SK-N-SH (cell line): ENCODE measurements at regions not wholly inside any gene's neighbourhood (a gene's known extent, or its start where the extent isn't known, plus 50 kb on each side); places are given as distances from the start of the nearest gene placed in this dataset.

Experiments
- CTCF ChIP-seq: fragments of 200-600 bp; sonication (generic); IDR thresholded peaks from 2 replicates; pipeline ENCODE4 v1.6.1; 2017; ENCODE audit warnings: antibody characterized with exemption, mild to moderate bottlenecking, moderate library complexity
- EP300 ChIP-seq, 2 experiments: IDR thresholded peaks; 2 replicates each; pipeline versions ENCODE4 v1.4.0 to v1.6.1; 2012; ENCODE audit warnings: borderline replicate concordance in 1 of 2, low read depth in 1 of 2, low read length in 1 of 2
- NRF1 ChIP-seq: IDR thresholded peaks from 2 replicates; pipeline ENCODE4 v1.6.1; 2012; ENCODE audit warnings: low read depth, mild to moderate bottlenecking, low read length
- TAF1 ChIP-seq: IDR thresholded peaks from 2 replicates; pipeline ENCODE4 v1.6.1; 2012; ENCODE audit warnings: low read depth, mild to moderate bottlenecking, low read length, moderate library complexity, borderline replicate concordance
- TF ChIP-seq, protein P1 (sequence below): IDR thresholded peaks from 2 replicates; pipeline ENCODE4 v1.4.0; 2012; ENCODE audit warnings: low read depth, borderline replicate concordance

- TF ChIP-seq EP300 (IDR thresholded peaks at IDR 0.05; ENCODE audit: borderline replicate concordance in 1 of 2, low read depth in 1 of 2, low read length in 1 of 2) (no peak), NRF1 (no peak), CTCF (no peak), TAF1 (no peak)
- TF ChIP-seq, protein P1, sequence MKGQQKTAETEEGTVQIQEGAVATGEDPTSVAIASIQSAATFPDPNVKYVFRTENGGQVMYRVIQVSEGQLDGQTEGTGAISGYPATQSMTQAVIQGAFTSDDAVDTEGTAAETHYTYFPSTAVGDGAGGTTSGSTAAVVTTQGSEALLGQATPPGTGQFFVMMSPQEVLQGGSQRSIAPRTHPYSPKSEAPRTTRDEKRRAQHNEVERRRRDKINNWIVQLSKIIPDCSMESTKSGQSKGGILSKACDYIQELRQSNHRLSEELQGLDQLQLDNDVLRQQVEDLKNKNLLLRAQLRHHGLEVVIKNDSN: no peak
Observed at GRCh38 chr1:182210417-182210816, 148.9 kb upstream of the ZNF648 start.
